ENCODE measurements at regions not wholly inside any gene's neighbourhood (a gene's known extent, or its start where the extent isn't known, plus 50 kb on each side); places are given as distances from the start of the nearest gene placed in this dataset.

- no peak for DNase-seq (ENCODE audit: low read depth)
These were observed 340.8 kb downstream of the KLF5 start for GRCh38 chr13:73399347-73400216.

DNA sequence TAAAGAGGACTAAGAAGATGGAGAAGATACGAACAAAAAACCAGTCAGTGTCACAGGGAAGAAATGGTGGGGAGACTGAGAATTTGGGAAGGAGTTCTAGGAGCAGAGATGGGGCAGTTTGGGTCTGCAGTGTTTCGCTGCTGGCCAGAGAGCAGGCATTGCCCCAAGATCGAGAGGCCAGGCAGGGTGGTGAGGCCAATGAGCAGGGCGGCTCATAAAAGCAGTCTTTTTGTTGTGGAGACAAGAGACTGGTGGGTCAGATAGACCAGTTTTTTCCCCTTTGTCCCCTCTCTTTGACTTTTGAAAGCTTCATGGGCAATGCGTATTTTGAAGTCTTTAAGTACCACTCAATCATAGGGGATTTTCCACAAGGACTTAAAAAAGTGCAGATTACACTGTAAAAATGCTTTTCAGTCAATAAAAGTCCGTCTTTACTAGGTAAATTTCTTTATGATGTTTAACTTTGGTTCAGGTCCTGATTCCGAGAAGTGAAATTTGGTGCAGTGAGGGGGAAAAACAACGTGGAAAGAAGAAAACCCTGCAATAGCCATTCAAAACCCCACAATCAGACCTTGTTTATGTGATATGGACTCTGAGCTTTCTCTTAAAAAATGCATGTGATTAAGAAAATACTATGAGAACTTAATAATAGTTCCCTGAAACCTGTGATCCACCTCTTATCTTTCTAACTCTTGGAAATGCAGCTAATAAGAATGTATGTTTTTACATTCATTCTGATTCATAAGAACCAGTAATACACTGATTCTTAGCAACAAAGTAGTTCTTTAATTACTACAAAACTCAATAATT is 338.9 kb downstream of the KLF5 start:
- no peak for DNase-seq (ENCODE audit: low read depth)

- DNase-seq (ENCODE audit: low read depth): no peak
These were observed 335.3 kb downstream of the KLF5 start for GRCh38 chr13:73394066-73394465.

DNA sequence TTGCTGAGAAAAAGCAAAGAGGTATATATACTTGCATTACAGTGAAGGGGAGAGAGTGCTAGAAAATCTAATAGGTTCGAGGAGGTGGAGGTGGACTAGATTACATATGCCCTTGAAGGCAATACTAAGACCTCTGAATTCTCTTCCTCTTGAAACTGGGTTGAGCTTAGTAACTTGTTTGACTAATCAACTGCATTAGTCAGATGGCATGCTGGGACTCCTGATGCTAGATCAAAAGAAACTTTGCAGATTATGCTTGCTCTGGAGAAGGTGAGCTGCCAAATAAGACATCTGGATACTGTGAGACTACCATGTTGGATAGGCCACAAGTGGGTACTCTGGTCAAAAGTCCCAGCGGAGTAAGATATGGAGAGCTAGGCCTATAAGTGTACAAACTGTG is 331.3 kb downstream of the KLF5 start:
- no peak for DNase-seq (ENCODE audit: low read depth)

DNA sequence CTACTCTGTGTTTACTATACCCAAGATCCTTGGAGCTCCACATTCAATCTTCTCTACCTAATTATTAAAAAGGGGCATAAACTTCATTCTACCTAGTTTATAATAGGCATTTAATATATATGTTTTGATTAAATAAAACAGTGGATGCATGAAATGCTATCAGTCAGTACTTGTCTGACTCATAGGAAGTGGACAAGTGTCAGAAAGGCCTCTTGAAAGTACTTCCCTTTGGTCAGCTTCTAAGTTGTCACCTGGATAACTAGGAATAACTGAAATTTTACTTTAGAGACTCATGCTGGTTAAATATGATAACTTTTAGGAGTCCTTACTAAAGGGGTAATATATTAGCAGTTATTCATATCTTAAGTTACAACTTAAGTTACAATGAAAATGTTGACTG is 329.8 kb downstream of the KLF5 start:
- DNase-seq (ENCODE audit: low read depth): no peak

DNA sequence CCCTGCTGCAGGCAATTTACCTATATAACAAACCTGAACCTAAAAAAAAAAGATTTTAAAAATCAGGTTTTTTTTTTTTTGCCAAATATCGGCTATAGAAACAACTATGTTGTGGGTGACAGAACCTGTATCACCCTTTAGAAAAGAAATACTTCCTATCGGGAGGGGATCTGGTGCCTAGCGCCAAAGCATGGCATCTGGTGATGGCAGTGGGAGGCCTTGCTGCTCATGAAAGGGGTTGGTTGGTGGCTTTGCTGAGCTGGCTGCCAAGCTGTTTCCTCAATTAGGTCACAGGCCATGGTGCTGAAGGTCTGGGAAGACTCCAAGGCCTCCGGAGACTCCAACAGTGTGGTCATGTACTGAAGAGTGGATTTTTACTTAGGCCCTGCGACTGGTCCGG is 328.5 kb downstream of the KLF5 start:
- DNase-seq (ENCODE audit: low read depth): no peak

- DNase-seq (ENCODE audit: low read depth): no peak
These were observed 327.0 kb downstream of the KLF5 start for GRCh38 chr13:73385848-73386247.

DNA sequence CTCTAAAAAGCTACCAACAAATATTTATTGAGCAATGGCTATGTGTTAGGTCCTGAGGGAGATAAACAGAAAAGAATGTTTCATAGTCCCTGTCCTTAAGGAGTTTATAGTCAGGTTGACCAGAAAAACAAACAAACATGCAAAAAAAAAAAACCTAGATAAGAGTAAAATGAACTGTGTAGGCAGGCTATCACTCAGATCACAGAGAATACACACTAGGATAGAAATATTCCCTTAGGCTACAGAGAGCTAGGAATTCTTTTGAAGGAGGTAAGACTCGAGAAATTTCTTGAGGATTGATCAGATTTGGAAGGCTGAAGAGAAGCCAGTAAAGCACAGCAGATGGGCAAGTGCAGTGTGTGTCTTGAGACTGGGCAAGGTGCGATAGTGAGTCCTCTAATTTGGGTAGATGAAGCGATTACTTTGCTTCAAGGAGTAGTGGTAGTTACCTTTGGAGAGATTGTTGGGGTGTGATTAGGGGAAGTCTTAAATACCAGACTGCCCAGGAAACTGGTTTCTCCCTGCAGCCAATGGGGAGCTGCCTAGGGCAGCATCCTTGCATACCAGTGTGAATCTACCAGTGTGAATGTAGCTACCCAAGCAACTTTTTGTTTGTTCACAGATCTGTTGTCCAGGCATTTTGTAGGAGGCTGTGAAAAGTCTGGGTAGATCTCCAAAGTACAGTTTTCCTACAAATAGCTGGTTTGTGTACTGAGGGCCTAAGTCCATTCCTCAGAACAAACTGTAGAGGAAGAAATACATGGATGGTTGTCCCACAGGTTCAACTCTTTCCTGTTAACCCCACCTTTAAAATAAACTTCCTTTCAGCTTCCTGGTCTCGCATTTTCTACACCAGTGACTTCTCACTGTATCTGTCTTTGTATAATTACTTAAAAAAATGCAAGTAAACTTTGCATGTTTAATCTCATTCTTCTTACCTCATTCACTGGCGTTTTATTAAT is 314.1 kb downstream of the KLF5 start:
- DNase-seq (ENCODE audit: low read depth): no peak

- DNase-seq (ENCODE audit: low read depth): no peak
These were observed 311.3 kb downstream of the KLF5 start for GRCh38 chr13:73370066-73370465.

DNA sequence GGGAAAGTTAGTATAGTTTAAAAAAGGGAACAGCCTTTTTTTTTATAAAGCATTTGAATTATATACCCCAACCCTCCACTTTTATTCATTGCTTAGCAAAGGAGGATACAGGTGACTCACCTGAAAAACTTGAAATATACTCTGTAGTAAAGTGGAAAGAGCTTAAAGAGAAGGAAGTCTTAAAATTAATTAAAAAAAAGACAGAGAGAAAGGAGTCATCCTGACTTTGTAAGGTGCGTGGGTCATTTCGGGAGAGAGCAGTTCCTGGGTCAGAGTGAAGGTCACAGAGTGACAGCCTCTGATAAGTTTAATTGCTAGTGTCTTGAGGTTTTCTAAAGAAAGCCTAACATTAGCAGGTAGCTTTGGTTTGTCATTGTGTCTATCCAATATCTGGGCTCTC is 310.3 kb downstream of the KLF5 start:
- DNase-seq (ENCODE audit: low read depth): no peak

- DNase-seq (ENCODE audit: low read depth): no peak
These were observed 309.8 kb downstream of the KLF5 start for GRCh38 chr13:73368608-73369007.

GRCh38 chr13:73367886-73368285 is 309.1 kb downstream of the KLF5 start:
- DNase-seq (ENCODE audit: low read depth): no peak

GRCh38 chr13:73366241-73366640 is 307.4 kb downstream of the KLF5 start:
- no peak for DNase-seq (ENCODE audit: low read depth)

GRCh38 chr13:73365681-73366080 is 306.9 kb downstream of the KLF5 start:
- no peak for DNase-seq (ENCODE audit: low read depth)

DNA sequence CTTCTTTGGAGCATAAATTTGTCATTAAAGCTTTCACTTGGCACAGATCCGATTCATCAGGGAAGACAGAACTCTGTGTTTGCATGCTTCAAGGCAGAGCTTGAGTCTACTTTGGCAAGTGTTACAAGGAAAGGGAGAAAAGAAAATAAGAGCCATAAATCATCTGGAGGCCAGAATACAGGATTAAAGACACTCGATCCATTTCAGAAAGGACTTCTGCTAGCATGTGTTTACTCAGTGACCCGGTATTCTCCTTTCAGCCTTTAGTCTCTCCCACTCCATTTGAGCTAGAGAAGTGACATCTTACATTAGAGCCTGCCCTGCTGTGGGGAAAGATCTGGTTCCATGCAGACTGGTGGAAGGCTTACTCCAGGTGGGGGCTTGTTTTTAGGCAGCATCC is 306.4 kb downstream of the KLF5 start:
- no peak for DNase-seq (ENCODE audit: low read depth)

DNA sequence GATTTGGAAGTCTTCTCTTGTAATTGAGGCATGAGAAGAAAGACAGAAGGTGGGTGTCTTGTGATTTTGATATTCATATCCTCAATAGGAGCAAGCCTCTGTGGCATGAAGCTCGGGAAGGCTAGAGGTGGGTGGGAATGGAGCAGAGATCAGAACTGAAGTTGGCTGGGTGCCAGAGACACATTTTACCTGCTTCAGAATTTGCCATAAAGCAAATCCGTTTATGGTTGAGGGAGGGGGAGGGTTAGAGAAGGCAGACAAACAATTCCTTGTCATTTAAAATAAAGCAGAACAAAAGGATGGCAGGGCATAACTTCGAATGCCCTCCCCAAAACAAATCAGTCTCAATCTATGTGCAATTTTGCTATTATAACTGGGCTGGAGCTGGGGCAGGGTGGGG is 305.9 kb downstream of the KLF5 start:
- DNase-seq (ENCODE audit: low read depth): no peak

DNA sequence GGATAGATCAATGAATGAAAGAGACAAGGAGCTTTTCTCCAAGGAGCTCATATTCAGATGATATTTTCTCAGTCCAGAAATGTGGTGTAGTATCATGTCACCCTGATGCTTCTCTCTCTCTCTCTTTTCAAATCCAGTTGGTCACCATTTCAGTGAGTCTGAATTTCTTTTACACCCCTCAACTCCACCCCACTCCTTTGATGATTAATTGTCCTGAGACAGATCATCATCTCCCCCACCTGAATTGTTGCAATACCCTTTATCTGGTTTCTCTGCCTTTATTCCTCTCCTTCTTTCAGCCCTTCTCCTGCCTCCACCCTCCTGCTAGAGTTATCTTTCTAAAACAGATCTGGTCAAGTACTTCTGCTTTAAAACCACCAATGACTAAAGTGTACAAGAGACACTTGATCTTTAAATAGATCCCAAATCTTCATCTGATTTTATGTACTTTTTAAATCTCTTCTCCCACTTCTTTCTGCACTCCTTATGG is 299.8 kb downstream of the KLF5 start:
- DNase-seq (ENCODE audit: low read depth): no peak

- no peak for DNase-seq (ENCODE audit: low read depth)
These were observed 296.3 kb downstream of the KLF5 start for GRCh38 chr13:73355134-73355533.

DNA sequence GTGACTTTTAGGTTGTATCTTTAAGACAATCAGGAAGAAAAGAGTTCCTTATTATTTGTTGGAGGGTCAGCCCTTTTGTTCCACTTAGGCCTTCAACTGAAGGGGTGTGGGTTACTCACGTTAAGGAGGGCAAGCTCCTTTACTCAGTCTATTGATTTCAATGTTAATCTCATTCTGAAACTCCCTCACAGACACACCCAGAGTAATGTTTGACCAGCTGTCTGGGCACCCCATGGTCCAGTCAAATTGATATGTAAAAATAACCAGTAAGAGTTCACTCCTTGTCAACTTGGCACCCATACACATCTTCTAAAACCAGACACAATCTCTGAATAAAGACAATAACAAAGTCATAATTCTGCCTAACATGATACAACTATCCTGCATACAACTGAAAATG is 292.9 kb downstream of the KLF5 start:
- no peak for DNase-seq (ENCODE audit: low read depth)

DNA sequence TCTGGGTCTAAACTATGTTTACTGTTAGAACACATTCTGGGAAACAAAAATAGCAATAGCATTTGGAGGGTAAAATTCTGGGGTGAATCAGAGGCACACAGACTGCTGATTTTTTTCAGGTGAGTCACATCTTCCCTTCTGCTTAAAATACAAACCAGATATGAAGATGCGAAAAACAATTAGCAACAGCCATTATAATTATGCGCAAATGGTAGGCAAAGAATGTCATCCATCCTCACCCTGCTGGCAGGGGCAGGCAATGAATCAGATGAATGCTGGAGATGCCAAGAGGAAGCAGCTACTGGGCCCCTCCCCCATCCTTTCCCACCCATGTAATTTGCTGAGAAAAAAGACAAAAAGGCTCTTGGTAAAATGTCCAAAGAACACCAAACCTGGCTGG is 282.9 kb downstream of the KLF5 start:
- no peak for DNase-seq (ENCODE audit: low read depth)

DNA sequence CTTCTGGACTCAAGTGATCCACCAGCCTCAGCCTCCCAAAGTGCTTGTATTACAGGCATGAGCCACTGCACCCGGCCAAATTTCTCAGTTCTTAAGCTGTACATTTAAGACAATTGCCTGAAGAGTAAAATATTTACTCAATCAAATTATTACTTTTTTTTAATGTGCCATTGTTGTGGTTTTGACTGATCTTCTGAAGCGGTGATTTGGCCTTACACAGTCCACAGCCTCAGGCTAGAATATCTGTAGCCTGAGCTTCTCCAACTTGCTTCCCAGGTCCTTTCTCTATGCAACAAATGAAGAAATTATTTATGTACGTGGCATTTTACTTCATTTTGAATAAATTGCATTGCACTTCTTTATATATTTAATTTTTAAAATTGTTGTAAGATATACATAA is 281.3 kb downstream of the KLF5 start:
- DNase-seq (ENCODE audit: low read depth): no peak

DNA sequence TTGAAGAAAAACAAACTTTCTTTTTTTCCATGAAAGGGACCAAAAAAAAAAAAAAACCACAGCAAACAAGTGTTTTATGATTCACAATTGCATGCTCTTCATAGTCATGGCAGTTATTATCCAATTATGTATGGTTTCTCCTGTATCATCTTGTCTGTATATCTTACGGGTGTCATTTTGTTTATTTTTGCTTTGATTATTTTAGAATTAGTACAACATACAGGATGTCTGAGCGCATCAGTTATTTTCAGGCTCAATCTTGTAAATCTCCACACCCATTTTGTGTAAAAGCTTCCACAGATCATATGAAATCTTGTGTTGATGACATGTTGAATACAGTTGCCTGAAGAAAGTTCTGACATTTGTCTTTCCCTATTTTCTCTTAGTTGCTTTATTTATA is 280.3 kb downstream of the KLF5 start:
- DNase-seq (ENCODE audit: low read depth): no peak
